Body of pancreas (tissue), 4 donors: ENCODE measurements at regions not wholly inside any gene's neighbourhood (a gene's known extent, or its start where the extent isn't known, plus 50 kb on each side); places are given as distances from the start of the nearest gene placed in this dataset.

ENCODE experiments used
- ATAC-seq: fragments of 150-250 bp; one replicate; pipeline ENCODE4 v1.9.1; 2016
- DNase-seq, 4 donors: peaks; one replicate each; pipeline ENCODE4 v3.0.0-alpha.2; 2019
- H3K27ac ChIP-seq, 4 donors: fragments of 200-600 bp; sonication (generic); 1 replicate in 3 of 4; 2 replicates in 1 of 4; pipeline versions ENCODE4 v1.5.1 to v1.6.1; 2016 to 2019; ENCODE audit warnings: mild to moderate bottlenecking in 1 of 4, mixed read lengths in 1 of 4, moderate library complexity in 1 of 4
- H3K27me3 ChIP-seq, 2 donors: fragments of 200-600 bp; sonication (generic); one replicate each; pipeline ENCODE4 v1.6.0; 2016; ENCODE audit warnings: mild to moderate bottlenecking in 1 of 2
- H3K36me3 ChIP-seq, 2 donors: fragments of 200-600 bp; sonication (generic); replicated peaks in 1 of 2; 2 replicates each; pipeline ENCODE4 v1.5.1; 2016; ENCODE audit warnings: low read depth in 2 of 2; ENCODE audit not compliant: insufficient read depth in 1 of 2
- H3K4me1 ChIP-seq: fragments of 200-600 bp; sonication (generic); one replicate; pipeline ENCODE4 v1.6.0; 2016
- H3K4me3 ChIP-seq, 2 donors: fragments of 200-600 bp; sonication (generic); 1 replicate in 1 of 2; 2 replicates in 1 of 2; pipeline ENCODE4 v1.5.1; 2016 to 2019
- H3K9me3 ChIP-seq, 3 donors: fragments of 200-600 bp; sonication (generic); 1 replicate in 2 of 3; 2 replicates in 1 of 3; pipeline ENCODE4 v1.5.1; 2016
- POLR2A ChIP-seq, 3 donors: fragments of 450-650 bp; IDR thresholded peaks; one replicate each; pipeline ENCODE4 v1.6.1; 2016; ENCODE audit warnings: antibody characterized with exemption in 3 of 3, mild to moderate bottlenecking in 2 of 3
- WGBS, 2 donors: methylation state at CpG; one replicate each; pipeline ENCODE4 v1.1.5; 2017; 5-methylcytosine and 5-hydroxymethylcytosine counted together
- intact Hi-C: fragments of 100-400 bp; cut with DNase I; formaldehyde crosslinking; loops from one replicate; pipeline ENCODE4 v1.15.1; 2023
- TF ChIP-seq, protein P1 (sequence below), 7 experiments: fragments of 450-650 bp in 4 of 7; fragments of 200-600 bp in 3 of 7; sonication (generic) in 3 of 7; IDR thresholded peaks; one replicate each; pipeline ENCODE4 v1.5.1; 2016 to 2019; ENCODE audit warnings: antibody characterized with exemption in 7 of 7

DNA sequence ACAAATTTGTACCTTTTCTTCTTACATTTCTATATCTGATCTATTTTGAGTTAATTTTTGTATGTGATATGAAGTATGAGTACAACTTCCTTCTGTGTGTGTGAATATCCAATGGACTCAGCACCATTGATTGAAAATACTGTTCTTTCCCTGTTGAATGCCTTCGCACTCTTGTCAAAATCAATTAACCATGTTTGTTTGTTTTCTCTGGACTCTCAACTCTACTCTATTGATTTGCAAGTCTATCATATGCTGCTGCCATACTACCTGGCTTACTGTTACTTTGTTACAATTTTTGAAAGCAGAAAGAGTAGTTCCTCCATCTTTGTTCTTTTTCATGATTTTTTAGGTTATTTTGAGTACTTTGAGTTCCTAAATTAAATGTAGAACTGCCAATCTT, 1437.4 kb upstream of the SPRY2 start:
- no peaks in the 10 kb centered on the region for H3K4me1 ChIP-seq
- no peak overlapping the region for H3K27ac ChIP-seq
- intact Hi-C loops = no loop called here
- no peak for TF ChIP-seq POLR2A (IDR thresholded peaks at IDR 0.05)
- TF ChIP-seq, protein P1, sequence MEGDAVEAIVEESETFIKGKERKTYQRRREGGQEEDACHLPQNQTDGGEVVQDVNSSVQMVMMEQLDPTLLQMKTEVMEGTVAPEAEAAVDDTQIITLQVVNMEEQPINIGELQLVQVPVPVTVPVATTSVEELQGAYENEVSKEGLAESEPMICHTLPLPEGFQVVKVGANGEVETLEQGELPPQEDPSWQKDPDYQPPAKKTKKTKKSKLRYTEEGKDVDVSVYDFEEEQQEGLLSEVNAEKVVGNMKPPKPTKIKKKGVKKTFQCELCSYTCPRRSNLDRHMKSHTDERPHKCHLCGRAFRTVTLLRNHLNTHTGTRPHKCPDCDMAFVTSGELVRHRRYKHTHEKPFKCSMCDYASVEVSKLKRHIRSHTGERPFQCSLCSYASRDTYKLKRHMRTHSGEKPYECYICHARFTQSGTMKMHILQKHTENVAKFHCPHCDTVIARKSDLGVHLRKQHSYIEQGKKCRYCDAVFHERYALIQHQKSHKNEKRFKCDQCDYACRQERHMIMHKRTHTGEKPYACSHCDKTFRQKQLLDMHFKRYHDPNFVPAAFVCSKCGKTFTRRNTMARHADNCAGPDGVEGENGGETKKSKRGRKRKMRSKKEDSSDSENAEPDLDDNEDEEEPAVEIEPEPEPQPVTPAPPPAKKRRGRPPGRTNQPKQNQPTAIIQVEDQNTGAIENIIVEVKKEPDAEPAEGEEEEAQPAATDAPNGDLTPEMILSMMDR (IDR thresholded peaks at IDR 0.05) = no peak
- DNase-seq (no peak), ATAC-seq (no peak)
- H3K36me3 ChIP-seq = no peaks in the 10 kb centered on the region
- no peaks in the 10 kb centered on the region for H3K9me3 ChIP-seq
- H3K27me3 ChIP-seq = no peaks in the 10 kb centered on the region
- no peak overlapping the region for H3K4me3 ChIP-seq
- WGBS, 2 donors = 26 to 27% methylated on average over 1 of the region's 1 CpG

DNA sequence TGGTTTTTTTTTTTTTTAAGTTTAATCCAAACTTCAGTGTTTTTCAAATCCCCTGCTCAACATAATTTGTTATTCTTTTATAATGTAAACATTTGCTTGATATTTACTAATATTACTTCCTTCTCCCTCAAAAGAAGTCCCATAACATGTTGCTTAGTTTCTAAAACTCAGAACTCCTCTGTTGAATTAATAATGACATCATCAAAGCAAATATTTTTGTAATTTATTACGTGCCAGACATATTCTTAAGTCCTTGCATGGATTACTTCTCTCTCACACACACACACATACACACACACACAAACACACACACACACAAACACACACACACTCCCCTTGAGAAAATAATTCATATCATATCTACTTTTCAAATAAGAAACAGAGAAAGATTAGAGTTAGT, 1432.3 kb upstream of the SPRY2 start:
- DNase-seq (no peak), ATAC-seq (no peak)
- Histone ChIP-seq H3K4me1 (peaks cover 8% of the 10 kb centered on the region), H3K36me3 (no peaks in the 10 kb centered on the region), H3K4me3 (no peak overlapping the region), H3K27ac (no peak overlapping the region), H3K9me3 (no peaks in the 10 kb centered on the region), H3K27me3 (no peaks in the 10 kb centered on the region)
- TF ChIP-seq POLR2A (IDR thresholded peaks at IDR 0.05) = no peak
- TF ChIP-seq, protein P1 (IDR thresholded peaks at IDR 0.05) = no peak
- 28 to 45% methylated on average over 1 of the region's 1 CpG for WGBS, 2 donors
- intact Hi-C loops = no loop called here

DNA sequence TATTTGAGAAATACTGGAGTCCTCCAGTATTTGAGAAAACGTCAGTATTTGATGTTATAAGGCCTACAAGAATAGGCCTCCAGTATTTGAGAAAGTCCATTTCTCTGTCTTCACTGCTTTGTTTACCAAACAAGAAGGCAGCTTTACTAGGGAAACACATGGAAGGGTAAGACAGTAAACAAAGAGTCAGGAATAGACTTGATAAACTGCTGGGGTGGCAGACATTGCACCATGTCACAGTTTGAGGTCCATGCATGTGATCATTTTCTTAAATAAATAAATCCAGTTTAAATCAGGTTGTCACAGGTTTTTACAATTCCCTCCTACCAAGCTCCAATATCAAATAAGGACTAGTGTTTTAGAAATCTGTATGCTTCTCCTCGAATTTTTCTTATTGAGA, 1431.0 kb upstream of the SPRY2 start:
- no peaks in the 10 kb centered on the region for H3K9me3 ChIP-seq
- intact Hi-C loops = no loop called here
- WGBS, 2 donors = 64% methylated on average over 2 of the region's 2 CpGs
- peaks cover 8% of the 10 kb centered on the region for H3K4me1 ChIP-seq
- no peaks in the 10 kb centered on the region for H3K36me3 ChIP-seq
- TF ChIP-seq POLR2A (IDR thresholded peaks at IDR 0.05) = no peak
- TF ChIP-seq, protein P1 (IDR thresholded peaks at IDR 0.05) = no peak
- DNase-seq (no peak), ATAC-seq (no peak)
- no peaks in the 10 kb centered on the region for H3K27me3 ChIP-seq
- H3K27ac ChIP-seq = no peak overlapping the region
- H3K4me3 ChIP-seq = no peak overlapping the region

DNA sequence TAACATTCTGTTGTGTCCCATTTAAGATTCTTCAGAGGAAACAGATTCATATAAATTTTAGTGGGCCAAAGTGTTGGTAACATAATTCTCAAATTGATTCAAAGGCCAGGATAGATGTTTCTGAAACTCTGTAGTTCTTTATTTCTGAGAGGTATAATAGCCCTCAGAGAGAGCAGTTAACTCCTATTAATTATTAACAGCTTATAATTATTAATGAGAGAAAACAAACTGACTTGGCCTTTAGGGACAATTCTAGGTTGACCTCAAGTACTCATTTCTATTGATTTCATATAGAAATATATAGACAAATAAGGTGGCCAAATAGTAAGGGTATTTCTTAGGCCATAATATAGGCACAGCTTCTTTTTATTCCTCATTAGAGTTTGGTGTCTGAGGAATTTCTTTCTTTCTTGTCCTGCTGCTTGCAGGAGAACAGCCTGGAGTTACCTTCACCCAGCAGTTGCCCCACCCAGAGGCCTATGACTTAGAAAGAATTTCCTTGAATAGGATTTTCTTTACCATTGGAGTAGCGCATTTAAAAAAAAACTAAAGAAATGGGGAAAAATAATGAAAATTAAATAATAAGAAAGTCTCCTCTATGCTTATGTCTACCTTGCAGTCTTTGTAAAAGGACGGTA, 1430.1 kb upstream of the SPRY2 start:
- Histone ChIP-seq H3K9me3 (no peaks in the 10 kb centered on the region), H3K27me3 (no peaks in the 10 kb centered on the region), H3K4me3 (no peak overlapping the region), H3K36me3 (no peaks in the 10 kb centered on the region), H3K27ac (no peak overlapping the region), H3K4me1 (peaks cover 8% of the 10 kb centered on the region)
- ATAC-seq (no peak), DNase-seq (no peak)
- TF ChIP-seq, protein P1 (IDR thresholded peaks at IDR 0.05) = no peak
- TF ChIP-seq POLR2A (IDR thresholded peaks at IDR 0.05) = no peak
- 74 to 77% methylated on average over 2 of the region's 2 CpGs for WGBS, 2 donors
- intact Hi-C loops = no loop called here

DNA sequence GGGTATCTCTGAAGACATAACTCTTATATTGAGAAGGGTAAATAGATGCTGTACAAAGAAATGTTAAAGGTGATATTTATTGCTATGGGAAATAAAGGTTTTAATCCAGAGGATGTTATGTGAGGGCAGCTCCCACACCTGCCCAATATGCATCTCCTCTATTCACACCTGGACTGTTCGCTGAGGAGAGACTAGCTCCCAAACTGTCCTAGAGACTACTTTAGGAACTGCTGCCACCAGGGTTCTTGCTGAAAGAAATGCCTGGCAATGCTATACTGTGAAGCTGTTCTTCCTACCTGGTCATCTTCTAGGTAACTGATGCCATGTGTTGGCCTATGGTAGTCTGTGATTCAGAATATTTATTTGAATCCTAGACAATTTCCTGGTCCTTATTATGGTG, 1421.5 kb upstream of the SPRY2 start:
- 71 to 86% methylated on average over 1 of the region's 1 CpG for WGBS, 2 donors
- no peak for ATAC-seq
- TF ChIP-seq POLR2A (IDR thresholded peaks at IDR 0.05) = no peak
- TF ChIP-seq, protein P1 (IDR thresholded peaks at IDR 0.05) = no peak
- Histone ChIP-seq H3K36me3 (no peaks in the 10 kb centered on the region), H3K27ac (no peak overlapping the region), H3K27me3 (no peaks in the 10 kb centered on the region), H3K4me1 (no peaks in the 10 kb centered on the region), H3K4me3 (no peak overlapping the region), H3K9me3 (no peaks in the 10 kb centered on the region)
- DNase-seq = no peak
- intact Hi-C loops = no loop called here
